Stimulated activated CD8-positive, alpha-beta memory T cell treated with anti-CD3 and anti-CD28 coated beads, Interleukin-7, amount 100 ng/mL, for 24 hours (primary cell): ENCODE measurements at regions not wholly inside any gene's neighbourhood (a gene's known extent, or its start where the extent isn't known, plus 50 kb on each side); places are given as distances from the start of the nearest gene placed in this dataset.

Experiments used
- DNase-seq: peaks from one replicate; pipeline ENCODE4 v3.0.0-alpha.2; 2020; ENCODE audit warnings: low read depth

DNA sequence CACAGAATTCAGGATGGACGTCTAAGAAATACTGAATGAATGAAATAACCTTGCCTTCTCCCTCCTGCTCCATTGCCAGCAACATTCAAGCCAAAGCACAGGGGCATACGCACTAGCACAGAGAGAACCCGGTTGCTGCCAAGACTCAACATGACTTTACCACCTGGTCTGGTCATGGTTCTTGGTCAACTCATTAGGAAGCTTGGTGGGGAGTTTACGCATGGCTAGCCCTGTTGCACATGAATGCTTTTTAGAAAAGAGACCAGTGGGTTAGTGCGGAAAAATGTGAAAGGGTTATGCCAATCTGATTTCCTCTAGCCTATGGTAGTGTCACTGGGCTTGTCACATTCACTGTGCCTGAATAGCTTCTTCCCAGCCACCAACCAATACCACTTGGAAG, 187.6 kb upstream of the NEBL start:
- no peak for DNase-seq

DNA sequence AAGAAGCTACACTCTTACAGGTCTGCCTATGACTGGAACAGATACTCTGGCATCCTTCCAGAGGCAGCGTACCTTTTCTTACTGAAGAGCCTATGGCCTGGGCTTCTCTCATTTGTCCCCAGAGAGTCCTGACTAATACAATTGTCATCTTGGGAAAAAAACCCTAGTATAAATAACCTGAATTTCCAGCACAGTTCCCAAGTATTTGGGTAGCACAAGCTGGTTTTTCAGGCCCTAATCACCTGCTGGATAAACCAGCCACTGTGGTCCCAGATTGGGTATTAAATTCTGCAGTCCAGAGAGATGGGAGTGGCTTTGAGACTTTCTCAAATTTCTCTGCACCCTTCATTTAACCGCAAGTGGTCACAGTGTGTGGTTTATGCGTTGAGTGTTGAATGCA, 186.8 kb upstream of the NEBL start:
- DNase-seq, result no peak

DNA sequence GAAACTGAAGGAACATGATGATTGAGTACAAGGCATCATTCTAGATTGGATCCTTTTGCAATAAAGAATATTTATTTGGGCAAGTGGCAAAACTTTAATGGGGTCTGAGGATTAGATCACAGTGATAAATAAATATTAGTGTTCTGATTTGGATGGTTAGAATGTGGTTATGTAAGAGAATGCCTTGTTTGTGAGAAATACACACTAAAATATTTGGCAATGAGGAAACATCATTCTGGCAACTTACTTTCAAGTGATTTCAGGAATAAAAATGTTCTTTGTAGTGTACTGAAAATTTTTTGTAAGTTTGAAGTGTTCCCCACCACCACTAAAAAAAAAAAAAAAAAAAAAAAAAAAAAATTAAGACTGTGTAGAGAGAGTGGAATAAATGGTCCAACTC, 185.1 kb upstream of the NEBL start:
- DNase-seq, result no peak

DNA sequence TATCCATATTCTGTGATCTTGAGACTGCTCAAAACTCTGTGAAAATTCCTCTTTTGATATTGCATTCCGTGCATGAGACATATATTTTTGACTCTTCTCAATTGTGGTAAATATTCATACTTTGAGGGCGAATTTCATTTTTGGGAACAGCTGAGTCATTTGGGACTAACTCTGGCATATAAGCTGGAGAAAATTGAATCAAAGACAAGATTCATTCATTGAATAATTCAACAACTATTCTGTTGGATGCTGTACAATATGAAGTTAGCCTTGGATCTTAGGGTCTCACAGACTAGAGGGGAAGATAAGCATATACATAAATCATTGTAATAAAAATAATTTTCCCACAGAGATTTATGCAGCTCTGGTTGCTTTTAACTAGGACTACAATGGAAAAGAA, 183.2 kb upstream of the NEBL start:
- DNase-seq, result no peak

DNA sequence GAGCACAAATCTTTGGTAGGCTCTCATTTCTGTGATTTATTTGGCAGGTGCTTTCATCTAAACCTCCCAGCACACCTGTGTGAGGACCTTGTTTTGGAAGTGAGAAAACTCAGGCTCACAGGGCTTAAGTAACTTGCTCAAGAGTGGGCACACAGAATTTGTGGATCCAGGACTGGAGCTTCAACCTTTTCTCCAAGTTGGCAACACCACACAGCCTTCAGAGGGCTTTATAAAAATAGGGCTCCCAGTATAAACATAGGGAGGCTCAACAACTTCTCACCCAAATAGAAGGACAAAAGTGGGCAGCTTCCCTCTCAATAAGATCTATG, 182.2 kb upstream of the NEBL start:
- no peak for DNase-seq

DNA sequence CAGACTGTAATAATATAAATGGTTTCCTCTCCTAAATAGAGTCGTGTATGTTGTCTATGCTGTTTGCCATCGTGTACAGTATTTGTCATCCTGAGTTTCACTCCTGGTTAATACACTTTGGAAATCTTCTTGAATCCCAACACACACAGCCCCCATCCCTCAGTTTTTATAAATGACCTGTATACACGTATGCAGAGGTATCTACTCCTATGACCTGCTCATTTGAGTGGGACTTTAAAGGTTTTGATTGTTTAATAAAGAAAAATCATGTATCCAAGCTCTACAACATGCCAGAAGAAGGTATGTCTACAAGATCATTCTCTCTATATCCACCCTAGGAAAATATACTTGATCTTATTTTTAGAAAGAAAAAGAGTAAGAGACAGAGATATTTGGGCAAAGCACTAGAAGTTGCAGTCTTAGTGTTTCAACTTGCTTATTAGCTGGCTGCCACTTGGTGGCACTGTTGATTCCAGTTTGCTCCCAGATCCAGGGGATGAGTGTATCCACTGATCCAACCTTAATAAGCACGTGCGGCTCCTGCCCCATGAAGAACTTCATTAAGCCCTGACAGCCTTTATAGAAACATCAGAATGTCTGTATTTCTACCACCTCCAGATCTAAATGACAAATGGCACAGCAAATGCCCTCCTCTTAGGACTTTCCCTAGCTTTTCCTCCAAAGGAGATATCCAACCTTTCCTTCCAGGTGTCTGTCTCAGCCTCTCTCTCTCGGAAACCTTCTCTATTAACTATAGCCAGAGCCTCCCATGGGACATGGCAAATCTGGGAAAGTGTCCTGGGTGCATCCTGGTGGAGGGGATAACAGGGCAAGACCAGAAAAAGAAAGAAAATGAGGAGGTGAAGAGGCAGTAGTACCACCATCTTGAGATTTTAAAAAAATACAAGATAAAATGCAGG, 181.6 kb upstream of the NEBL start:
- no peak for DNase-seq

DNA sequence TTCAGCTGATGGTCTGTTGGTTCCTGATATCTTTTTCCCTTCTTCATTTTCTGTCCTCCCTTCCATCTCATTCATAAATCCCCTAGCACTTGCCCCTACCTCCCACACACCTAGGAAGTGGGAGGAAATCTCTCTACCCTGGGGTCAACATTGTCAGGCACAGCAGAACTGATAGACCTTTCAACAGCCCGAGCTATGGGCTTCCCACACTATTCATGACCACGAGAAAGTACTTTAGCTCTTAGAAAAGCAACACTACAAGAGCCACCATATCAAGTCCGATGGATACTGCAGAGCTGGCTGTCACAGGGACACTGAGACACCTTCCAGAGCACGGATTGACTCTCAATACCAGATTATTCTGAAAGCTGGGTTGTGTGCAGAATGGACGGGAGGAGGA, 180.6 kb upstream of the NEBL start:
- DNase-seq, result no peak

DNA sequence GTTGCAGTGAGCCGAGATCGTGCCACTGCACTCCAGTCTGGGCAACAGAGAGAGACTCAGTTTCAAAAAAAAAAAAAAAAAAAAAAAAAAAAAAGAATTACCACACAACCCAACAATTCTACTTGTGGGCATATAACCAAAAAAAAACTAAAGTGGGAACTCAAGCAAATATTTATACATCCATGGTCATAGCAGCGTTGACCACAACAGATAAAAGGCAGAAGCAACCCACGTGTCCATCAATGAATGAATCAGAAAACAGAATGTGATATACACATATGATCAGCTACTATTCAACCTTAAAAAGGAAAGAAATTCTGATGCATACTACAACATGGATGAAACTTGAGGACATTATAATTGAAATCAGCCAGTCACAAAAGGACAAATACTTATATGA, 179.3 kb upstream of the NEBL start:
- DNase-seq, result no peak

DNA sequence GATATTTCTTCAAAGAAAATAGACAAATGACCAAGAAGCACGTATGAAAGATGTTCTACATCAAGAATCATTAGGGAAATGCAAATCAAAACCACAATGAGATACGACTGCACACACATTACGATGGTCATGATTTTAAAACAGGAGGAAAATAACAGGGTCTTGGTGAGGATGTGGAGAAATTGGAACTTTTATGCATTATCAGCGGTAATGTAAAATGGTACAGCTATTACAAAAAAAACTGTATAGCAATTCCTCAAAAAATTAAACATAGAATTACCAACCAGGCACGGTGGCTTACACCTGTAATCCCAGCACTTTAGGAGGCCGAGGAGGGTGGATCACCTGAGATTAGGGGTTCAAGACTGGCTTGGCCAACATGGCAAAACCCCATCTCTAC, 178.8 kb upstream of the NEBL start:
- DNase-seq, result no peak

DNA sequence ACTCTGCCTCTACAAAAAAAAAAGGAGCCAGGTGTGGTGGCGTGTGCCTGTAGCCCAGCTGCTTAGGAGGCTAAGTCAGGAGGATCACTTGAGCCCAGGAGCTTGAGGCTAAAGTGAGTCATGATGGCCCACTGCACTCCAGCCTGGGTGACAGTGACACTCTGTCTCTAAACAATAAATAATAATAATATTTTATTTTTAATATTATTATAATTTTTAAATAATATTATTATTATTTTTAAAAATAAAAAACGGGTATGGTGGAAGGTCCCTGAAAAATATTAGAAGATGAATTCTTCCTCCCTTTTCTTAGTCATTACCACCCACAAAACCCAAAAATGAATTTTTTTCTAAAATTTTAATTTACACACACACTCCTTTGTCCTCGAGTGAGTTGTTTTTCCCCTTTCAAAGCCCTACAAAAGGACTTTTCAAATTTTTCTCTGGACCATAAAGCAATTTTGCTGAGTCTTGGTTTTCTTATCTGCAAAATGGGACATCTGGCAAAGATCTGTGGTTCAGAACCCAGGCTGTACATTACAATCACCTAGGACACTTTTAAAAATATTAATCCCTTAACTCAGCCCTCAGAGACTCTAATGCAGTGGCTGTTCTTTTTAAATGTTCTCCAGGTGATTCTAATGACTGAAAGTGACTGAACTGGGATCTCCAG, 174.0 kb upstream of the NEBL start:
- no peak for DNase-seq

DNA sequence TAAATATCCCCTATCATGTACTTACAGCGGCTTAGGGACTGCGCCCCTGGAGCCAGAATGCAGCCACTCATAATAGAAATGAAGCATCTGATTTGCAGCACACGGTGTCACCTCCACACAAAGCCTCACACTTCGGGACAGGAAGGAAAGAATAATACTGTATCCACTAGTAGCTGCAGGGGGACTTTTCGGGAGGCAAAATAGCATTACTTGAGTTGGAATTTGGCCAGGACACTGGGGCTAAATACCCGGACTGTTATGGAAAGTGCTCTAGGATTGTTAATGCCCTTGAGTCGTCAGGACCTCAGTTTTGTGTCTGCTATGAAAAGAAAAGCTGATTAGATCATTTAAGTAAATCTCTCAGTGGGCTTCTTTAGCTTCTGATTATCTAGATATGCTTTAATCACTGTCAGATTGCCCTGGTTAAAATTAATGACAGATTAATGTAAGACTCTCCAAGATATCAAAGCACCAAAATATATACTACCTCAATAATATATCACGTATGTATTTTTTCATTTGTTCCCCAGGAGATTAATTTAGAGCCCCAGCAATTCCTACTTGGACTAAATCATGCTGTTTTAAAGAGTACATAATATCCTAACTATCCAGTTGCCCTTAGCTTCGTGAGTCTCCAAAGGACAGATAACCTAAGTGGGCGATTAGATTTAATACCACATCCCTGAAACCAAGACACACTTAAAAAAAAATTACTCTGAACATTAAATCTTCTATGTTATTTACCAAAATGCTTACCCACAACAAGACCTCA, 173.0 kb upstream of the NEBL start:
- DNase-seq, result no peak

DNA sequence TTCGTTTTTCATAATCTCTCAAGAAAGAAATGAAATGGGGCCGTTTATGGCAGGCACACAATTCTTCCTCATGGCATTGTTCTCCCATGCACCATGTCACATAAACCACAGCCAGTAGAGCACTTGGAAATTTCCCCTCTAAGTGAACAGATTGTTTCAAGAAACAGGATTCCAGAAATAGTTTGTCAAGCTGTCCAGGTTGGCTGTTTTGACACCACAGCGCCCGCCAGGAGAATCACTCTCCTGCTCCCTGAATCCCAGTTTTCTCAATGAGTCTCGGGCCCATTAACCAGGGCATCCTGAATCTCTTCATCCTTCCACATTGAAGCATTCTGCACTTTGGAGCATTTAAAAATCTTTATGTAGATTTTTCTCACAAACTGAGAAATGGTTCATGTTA, 172.2 kb upstream of the NEBL start:
- no peak for DNase-seq

DNA sequence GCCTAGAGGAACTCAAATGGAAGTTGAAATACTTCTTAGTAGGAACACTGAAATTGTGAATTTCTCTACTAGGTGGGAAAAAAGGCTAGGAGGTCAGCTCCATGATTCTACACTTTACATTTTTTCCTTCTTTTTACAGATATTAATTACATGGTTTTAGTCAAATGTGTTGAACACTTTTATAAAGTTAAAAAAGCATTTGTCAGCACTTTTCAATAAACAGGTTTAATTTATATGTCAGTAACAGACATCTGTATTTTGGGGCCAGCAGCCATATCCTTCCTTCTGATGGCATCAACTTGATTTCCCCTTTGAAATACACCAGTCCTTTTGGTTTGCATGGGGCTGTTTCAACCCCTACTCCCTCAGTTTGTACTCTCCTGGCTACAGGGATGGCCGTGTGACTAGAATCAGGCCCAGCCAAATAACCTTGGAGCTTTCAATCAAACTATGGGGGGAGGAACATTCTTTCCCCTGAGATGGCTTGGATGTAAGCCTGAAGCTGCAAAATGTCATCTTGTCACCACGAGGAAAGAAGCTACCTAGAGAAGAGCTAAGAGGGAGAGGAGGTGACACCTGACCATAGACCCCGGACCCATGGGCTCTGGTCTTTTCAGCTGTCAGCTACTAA, 171.0 kb upstream of the NEBL start:
- DNase-seq, result no peak

DNA sequence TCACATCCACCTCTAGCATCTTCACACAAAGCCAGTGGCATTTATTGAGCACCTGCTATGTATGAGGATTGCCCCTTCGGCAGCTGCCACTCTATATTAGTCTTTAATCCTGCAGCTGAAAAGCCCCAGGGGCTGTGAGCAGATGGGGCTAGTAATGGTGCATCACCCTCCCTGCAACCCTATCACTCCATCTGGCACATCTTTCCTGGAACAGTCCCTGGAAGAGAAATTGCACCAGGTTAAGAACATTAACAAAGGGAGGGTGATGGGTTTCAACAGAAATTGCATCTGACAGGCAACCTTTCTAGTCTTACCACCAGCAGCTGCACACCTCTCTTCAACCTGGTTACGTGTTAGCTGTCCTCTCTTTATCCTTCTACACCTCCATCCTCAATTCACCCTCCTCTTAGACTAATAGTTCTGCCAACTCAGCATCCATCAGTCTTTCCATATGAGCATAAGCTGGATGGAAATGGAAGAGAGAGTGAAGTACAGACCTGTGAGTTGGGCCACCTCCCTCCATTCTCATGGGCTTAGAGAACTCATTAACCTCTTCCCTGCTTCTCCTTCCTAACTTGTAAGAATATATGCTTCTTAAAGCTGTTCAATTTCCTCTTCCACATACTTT, 168.6 kb upstream of the NEBL start:
- no peak for DNase-seq

DNA sequence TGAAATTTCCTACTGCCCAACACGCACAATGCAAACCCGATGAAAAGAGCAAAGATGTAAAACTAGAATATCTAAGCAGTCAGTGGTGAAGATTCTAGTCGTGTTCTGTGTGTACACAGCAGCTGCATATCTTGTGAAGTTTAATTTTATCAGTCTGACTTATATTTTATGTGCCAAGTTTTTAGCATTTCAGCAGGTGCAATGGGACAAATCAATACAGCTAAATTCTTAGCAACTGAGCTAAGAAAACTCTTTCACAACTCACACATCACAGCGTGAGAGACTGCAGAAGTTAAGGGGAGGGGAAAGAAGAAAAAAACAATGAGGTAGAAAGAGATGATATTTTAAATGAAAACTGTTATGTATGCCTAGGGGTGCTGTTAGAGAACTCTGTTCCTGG, 164.9 kb upstream of the NEBL start:
- no peak for DNase-seq

DNA sequence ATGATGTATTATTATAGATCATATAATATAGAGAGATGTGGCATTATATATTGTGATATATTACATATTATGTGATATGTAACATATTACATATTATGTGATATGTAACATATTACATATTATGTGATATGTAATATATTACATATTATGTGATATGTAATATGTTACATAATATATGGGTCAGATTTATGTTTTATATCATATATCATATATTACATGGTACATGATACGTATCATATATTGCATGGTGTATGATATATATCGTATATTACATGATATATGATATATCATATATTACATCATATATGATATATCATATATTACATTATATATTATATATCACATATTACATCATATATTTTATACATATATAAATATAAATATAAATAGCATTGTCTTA, 164.1 kb upstream of the NEBL start:
- DNase-seq, result no peak

DNA sequence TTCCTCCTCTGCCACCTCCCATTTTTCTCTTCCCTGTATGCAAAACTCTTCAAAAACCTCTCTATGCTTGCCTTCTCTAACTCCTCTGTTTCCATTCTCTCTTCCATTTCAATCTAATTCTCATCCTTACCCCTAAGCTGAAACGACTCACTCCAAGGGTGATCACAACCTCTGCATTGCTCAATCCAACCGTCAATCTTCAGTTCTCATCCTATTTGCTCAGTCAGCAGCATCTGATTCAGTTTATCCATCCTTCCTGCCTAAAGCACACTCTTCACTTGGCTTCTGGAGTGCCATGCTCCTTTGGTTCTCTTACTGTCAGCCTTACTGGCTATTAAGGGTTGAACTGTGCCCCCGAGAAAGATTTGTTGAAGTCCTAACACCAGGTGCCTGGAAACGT, 163.5 kb upstream of the NEBL start:
- no peak for DNase-seq

DNA sequence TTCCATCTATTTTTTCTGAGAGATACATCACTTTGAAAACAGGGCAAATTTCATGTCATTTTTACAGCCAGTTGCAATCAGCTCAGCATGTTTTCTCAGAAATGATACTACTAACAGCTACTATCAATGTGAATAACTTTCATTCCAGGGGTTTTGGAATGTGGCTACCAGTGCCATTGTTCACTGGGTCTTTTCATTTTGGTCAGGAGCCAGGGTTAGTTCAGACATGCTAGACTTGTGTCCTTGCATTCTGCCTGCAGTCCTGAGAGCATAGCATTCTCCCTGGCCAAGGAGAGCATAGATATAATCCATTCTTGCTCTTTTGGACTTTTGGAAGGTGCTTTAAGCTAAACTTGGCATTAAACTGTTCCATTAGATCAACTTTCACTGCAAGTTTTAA, 160.9 kb upstream of the NEBL start:
- DNase-seq, result no peak

DNA sequence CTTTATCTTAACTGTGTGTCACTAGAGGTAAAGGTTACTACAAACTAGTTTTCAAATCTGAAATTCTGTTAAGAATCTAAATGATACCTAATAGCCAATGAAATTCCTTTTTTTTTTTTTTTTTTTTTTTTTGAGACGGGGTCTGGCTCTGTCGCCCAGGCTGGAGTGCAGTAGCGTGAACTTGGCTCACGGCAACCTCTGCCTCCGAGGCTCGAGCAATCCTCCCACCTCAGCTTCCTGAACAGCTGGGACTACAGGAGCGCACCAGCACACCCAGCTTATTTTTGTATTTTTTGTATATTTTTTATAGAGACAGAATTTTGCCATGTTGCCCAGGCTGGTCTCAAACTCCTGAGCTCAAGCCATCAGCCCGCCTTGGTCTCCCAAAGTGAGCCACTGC, 160.3 kb upstream of the NEBL start:
- DNase-seq, result no peak

DNA sequence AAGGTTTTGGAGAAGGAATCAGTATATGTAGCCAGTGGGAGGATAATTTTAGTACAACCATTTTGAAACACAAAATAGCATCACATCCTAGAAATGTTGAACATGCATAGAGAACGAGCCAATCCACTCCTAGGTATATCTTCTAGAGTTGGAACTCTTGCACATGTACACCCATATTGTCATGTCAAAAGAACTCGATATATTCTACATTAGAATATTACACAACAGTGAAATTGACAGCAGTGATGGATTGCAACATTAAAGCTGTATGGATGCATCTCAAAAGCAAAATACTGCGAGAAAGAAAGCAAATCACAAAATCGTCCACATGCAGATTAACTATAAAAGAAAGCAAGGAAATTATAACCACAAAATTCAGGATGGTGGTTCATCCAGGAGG, 159.3 kb upstream of the NEBL start:
- no peak for DNase-seq

DNA sequence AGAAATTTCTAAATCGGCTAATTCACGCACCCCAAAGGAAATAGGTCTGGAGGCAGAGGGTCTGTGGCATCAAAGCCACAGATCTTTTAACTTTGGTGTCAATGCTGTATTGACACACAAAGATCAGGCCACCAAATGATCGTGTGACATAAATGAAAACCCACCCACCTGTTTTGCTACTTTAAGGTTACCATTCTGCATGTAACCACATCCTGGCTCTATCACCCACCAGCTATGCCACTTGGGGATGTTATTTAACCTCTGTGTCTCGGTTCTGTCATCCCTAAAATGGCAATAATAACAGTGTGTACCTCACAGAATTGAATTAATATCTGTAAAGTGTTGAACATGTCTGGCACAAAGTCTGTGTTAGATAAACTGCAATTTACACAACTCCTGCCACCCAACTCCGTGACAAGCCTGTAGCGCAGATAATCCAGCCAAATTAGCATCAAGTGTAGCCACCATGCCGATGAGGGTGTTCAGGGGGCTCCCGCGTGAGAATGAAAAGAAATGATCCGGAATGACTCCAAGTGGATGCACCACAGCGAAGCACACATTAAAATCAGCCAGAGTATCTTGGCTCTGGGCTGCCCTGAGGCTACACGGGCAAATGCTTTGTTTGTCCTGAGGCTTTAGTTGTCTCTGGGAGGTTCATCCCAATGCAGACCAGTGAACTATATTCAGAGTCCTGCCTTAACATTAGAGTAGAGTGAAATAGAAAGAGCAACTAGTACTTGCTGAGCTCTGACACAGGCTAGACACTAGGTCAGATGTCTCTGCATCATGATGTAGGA, 158.4 kb upstream of the NEBL start:
- DNase-seq, result no peak
